Stimulated activated CD4-positive, alpha-beta T cell treated with anti-CD3 and anti-CD28 coated beads, TNF-alpha, amount 100 ng/mL, for 4 hours (primary cell): ENCODE measurements at regions not wholly inside any gene's neighbourhood (a gene's known extent, or its start where the extent isn't known, plus 50 kb on each side); places are given as distances from the start of the nearest gene placed in this dataset.

ENCODE experiments used
- DNase-seq, 3 experiments: peaks; one replicate each; pipeline ENCODE4 v3.0.0-alpha.2; 2020; ENCODE audit warnings: low read depth in 3 of 3

DNA sequence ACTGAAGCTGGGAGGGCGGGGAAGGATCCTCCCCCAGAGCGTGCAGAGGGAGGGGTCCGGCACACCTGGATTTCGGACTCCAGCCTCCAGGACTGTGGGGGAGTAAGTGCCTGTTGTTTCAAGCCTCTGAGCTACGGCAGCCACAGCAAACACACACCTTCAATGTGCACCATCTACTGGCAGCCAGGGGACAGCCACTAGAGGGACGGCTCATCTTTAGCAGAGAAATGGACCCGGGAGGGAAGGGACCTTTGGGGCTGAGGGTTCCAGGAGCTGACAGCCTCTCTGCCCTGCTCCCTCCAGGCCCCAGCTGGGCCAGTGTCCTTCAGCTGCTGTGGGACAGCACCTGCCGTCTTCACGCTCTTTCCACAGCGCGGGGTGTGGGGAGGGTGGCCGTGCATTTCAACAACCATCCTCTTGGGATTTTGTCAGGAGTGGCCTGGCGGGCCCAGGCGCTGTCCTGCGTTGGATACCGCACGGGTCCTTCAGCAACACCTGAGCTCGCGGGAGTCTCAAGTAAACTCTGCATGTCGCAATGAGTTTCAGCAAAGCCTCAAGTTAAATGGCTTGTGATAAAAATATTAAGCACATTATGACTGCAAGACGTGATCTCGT, 209.2 kb upstream of the C14orf180 start:
- DNase-seq = no peak

DNA sequence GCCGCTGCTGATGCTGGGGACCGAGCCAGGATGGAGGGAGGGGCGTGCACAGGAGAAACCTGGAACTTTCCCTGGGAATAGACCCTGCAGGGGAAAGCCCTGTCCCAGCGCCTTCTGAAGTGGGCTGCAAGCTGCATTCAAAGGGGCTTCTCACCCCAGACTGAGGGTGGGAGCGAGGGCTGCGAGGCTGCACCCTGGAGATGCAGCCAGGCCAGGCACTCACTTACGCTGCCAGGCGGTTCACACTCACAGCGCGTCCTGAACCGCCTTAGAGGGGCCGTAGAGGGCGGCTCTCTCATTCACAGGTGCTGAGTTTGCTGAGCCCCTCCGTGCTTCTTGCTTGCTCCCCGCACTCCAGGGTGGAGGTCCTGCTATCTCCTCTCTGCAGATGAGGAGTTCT, 208.5 kb upstream of the C14orf180 start:
- no peak for DNase-seq

DNA sequence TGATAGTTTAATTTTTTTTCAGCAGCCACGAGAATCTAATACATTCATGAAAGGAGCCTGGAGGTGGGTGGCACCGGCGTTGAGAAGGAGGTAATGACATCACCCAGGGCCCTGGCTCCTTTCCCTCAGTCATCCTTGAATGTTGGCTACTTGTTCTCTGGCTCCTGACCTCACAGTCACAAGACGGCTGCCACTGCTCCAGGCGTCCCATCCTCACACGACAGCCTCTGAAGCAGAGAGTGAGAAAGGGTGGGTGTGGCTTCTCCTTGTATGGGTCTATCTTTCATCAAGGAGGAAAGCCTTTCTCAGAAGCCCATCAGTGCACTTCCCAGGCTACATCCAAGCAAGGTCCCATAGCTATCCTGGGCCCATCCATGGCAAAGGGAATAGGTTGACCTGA, 207.6 kb upstream of the C14orf180 start:
- DNase-seq = no peak

DNA sequence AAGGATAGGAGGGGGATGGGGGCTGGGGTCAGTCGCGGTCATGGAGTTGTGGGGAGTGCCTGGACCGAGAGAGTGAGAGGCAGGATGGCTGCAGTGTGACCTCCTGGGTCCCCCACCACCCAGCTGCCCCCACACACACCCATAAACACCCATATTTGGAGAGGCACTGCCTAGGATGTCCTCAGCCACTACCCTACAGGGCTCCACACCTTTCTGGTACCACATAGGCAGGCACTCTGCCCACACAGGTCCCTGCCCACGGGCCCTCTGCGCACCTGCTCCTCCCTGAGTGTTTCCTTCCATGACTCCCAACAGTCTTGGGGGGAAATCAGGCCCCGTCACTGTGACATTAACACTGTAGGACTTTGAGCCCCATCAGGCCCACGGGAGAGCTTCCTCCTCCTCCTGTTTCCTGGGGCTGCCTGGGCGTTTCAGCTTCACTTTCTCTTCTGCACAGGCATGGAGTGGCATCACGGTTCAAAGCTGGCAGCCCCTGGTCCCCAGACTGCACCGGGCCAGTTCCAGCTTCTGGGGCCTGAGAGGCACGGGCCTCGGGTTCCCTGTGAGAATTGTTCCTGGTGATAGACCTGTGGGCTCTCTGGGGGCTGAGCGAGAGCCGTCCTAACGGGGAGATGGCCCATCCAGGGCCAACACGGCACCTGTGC, 207.0 kb upstream of the C14orf180 start:
- DNase-seq = no peak

DNA sequence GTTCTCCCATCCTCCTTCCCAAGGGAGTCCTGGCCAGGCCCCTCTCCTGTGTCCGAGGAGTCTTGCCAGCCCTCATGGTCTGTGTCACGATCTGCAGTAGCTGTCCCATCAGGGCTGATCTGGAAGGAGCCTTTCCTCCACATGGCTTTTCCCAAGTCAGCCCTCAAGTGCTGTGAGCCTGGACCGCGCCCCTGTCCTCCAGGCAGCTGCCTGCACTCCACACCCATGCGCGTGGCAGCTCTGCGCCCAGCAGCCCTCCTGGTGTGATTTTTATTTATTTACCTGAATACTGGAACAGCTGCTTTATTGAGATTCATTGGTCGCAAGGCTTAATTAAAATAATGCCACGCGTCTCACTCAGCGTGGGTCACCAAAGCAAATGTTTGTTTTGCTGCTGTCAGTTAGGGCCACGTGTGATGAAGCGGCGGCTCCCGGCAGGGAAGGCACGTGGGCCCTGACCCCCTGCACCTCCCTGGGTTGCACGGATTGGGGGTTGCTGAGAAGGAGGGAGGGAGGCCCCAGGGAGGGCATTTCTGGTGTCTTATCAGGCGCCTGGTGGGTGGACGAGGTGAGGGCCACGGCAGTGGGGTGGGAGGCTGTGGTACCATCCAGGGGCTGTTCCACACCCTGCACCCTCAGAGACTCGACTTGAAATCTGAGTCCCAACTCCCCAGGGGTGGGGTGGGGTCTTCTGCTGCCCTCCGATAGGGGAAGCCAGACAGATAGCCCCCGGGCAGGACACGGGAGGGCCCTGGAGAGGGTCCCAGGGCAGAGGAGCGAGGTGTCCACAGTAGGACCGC, 206.3 kb upstream of the C14orf180 start:
- no peak for DNase-seq

DNA sequence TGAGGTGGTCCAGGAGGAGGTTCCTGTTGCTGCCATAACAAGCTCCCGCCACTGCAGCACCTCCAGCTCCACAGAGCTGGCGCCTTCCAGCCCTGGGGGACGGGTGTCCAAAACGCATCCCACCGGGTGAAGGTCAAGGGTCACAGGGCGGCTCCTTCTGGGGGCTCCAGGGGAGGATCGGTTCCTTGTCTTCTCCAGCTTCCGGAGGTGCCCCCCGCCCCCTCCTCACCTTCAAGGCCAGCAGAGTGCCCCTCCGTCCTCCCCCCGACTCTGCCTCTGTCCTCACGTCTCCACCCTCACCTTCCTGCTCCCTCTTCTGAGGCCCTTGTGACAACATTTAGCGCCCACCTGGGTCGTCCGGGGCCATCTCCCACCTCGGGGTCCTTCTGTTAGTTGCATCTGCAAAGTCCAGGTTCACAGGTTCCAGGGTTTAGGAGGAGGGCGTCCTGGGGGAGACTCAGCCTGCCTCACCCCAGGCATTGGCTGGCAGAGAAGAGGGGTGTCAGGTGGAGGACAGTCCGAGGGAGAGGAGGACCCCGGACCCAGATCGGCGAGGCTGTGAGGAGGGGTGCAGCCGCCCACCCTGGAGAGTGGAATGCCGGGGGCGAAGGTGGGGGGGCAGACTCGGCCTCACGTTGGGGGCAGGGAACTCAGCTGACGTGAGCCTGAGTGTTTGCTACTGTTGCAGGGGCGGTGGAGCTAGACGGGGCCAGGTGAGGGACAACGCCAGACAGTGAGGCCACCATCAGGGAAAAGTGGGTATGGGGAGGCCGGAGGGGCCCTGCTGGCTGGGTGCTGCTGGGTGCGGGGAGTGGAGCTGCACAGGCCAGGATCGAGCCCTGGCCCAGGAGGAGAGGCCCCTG, 205.5 kb upstream of the C14orf180 start:
- DNase-seq = no peak

DNA sequence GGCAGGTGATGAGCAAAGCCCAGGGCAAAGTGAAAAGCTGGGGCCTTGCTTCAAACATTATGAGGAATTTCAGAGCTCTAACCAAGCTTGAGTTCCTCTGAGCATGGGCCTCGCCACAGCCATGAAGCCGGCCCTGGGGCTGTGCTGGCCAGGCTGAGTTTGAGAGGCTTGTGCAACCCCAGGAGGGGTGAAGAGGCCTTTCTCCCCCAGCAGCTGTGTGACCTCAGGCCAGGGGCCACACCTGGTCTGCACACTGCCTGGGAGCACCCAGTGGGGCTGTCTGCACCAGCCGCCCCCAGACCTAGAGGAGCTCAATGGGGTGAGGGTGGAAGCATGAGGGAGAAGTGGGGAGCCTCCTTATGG, 204.9 kb upstream of the C14orf180 start:
- DNase-seq = no peak

DNA sequence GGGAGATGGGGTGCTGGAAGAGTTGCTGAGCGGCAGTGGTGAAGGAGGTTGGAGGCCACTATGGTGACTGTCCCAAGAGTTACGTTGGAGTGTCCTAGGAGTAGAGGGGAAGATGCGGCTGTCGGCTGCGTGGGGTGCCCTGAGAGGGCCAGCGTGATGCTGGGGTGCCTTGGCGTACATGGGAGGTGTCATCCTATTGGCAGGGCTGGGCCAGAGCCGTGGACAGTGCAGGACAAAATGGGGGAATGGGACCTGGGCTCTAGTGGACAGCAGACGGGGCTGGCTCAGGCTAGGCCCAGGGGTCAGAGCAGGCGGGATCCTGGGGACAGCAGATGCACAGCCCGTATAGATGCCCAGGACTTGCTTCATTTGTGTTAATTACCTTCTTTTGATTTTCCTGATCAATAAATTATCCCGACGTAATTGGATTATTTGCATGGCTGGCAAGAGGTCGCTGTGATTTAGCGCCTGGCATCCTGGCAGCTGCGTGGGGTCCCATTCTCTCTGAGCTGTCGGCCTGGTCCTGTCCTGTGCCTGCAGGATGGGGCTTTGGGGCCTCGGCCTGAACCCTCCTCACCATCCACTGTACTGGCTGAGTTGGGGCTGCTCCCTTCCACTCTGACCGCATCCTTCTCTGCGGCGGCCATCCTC, 203.9 kb upstream of the C14orf180 start:
- no peak for DNase-seq

DNA sequence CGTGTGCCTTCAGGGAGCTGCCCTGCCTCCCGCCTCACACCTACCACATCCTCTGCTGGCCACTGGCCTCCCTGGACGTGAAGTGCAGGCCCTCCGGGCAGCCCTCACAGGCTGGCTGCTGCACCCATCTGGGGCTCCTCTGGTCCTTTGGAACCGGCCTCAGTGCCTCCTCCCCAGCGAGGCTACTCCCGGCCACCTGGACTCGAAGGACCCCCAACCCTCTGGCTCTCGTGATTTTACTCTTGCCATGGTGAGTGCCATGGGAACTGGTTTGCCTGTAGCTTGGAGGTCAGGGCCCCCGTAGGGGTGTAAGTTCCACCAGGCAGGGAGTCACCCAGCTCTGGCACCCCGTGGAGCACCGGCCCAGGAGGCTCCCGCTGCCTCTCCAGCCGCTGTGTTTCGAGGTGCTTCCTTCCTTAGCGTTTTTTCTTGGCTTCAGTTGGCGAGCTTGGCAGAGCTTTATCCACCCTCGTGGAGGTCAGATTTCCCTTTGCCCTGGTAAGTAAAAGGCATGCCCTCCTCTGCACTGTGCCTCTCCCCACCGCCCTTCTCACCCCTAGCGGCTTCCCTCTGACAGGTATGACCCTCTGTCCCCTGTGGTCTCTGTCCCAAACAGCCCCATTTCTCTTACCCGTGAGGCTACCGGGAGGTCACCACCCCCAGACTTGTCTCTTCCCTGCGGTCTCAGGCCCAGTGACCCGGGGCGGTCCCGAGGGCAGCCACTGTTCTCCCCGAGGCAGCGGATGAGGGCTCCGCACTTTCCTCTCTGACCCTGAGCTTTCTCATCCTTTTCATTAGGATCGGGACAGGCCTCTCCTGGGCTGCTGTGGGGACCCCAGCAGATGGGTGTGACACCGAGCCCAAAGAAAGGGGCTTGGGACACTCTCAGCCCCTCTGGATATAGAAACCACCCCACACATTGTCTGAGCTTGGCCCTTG, 203.1 kb upstream of the C14orf180 start:
- no peak for DNase-seq

DNA sequence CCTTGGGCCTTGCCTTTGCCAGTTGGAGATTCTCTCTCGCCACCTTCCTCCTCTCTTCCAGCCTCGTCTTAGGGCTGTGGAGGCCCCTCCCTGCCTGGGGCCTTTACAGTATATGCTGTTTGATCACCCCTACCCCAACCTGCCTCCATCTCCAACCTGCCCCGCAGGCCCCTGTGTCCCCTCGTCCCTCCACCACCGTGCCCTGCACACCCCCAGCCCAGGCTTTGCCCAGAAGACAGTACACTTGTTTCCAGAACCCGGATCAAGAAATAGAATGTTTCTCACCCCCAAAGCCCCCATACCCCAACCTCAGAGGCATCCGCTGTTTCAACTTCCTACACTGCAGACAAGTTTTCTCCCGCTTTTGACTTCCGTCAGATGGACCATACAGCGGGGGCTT, 202.3 kb upstream of the C14orf180 start:
- no peak for DNase-seq

DNA sequence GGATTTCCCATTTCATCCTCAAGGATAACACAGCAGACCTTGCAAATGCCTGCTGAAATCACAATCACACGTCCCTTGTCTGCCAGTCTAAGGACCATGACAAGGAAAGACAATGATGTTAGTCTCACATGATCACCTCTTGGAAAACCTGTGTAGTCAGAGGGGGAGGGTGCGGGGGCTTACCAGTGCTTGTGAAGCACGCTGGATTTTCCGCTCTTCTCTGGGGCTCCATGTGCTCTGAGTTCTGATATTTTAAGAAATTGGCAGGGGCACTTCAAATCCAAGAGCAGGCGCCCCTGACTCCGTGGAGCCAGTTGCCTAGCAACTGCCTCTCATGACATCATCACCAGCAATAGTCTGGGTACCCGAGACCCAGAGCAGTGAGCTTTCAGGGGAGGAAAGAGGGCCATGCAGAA, 200.9 kb upstream of the C14orf180 start:
- no peak for DNase-seq

DNA sequence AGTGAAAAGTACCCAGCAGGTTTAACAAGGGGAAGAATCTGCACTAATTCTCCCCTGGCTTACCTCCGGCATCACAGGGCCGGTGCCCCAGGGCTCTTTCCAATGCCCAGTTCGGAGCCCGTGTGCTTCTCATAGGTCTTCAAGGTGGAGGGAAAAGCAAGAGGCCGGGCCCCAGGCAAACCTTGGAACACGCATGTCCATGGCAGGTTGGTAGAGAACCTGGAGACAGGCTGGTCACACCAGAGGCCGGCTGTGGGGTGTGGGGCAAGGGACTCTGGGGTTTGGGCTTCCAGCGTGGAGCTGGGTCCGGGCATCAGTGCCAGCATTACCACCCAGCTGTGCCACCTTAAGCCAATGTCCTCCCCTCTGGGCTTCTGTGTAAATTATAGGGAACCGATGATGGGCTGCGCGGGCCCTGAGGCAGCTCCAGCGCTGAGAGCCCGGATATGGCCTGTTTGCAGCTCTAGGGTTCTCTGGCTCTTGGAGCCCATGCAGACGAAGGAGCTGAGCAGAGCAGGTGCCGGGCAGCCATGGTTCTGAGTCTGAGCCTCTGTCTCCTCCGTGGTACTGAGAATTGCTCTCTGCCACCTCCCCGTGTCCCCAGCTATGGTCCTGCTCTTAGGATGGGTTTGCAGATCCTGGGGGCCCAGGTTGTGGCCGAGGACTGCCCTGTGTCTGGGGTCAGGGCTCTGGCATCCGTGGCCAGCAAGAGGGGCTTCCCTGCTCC, 197.0 kb upstream of the C14orf180 start:
- DNase-seq = no peak

DNA sequence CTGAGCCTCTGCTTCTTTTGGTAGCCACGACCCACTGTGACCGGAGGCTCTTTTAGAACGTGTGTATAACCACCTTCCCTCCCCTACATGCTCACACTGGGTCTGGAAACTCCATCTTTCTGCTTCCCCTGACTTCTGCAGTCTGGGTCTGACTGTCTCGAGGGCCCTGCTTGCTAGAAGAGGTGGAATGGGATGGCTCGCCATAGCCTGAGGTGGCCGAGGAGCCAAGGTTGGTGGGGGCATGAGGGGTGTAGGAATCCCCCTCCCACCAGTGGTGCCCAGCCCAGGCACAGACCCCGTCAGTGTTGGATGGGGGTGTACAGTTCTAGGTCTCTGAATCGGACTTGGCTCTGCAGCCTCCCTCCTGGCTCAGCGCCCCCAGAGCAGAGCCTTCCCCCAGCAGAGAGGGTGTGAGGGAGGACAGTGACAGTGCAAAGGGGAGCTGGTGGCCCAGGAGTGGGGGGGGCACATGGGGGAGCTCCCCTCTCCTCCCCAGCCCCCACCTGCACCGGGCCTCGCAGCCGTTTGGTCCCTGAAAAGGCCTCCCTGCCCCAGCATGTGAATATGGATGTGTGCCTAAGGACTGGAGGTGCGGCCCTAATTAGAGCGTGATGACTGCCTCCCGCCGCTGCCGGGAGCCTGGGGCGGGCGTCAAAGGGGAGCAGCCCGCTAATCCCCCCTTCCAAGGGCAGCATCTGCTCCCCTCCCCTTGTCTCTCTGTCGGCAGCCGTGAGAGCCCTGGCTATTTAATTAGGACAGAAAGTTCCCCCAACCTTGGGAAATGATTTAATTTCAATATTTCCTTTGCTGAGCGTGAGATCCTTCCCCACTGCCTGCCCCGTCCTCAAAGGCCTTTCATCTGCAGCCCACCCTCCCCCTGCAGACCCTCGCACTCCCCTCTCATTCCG, 196.2 kb upstream of the C14orf180 start:
- no peak for DNase-seq

DNA sequence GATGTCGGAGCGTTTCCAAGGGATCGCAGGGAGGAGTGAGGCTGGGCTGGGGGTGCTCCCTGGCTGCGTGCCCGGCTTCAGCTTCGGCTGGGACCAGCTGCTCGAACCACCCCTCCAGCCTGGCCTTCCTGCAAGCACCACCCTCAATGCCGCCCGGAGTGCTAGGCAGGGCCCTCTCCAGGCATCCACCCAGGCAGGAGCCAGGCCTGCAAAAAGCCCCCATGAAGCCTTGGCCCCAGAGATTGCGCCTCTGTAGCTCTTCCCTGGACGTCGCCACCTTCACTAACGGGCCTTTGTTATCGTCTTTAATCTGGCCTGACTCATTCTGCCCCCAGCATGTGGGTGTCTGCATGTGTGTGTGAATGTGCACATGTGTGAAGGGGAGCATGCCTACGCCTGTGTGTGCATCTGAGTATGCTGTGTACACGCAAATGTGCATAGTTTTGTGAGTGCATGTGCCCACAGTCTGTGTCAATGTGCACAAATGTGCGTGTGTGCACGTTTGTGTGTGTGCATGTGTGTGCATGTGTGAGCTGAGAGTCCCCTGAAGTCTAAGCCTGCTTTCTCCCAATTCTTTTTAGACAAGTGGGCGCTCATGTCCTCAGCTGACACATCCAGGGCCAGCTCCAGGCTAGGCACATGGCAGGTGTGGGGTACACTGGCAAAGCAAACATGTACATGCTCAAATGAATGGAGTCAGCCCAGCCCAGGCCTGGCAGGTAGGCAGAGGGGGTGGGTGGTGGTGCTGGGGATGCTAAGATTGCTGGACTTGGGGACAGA, 195.4 kb upstream of the C14orf180 start:
- no peak for DNase-seq

DNA sequence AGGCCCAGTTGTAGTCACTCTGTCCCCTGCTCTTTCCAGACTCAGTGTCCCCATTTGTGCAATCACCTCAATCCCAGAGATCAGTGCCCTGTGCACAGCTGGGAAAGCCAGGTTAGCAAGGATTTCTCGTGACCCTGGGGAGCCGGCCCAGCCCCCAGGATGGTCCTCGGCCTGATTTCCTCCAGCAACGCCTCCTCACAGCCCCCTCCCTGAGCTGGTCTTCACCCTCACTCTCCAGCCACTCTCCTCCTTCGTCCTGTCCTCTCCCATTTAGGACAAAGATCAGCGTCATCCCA, 194.8 kb upstream of the C14orf180 start:
- DNase-seq = no peak

DNA sequence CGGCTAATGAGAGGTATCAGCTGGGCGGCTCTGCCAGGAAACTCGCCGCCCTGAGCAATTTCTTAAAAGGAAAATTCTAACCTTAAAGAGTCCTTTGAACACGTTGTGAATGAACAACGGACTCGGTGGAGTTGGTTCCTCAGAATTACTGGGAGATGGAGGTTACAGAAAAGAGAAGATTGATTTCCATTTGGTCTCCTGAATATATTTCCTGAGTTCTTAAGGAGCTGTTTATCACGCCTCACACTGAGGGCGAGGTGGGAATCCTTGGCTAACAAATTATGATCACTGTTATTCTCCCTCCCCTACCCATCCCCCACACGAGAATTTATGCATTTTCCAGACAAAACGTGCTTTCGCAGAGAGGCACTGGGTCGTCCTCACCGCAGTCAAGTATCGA, 194.5 kb upstream of the C14orf180 start:
- DNase-seq = no peak

DNA sequence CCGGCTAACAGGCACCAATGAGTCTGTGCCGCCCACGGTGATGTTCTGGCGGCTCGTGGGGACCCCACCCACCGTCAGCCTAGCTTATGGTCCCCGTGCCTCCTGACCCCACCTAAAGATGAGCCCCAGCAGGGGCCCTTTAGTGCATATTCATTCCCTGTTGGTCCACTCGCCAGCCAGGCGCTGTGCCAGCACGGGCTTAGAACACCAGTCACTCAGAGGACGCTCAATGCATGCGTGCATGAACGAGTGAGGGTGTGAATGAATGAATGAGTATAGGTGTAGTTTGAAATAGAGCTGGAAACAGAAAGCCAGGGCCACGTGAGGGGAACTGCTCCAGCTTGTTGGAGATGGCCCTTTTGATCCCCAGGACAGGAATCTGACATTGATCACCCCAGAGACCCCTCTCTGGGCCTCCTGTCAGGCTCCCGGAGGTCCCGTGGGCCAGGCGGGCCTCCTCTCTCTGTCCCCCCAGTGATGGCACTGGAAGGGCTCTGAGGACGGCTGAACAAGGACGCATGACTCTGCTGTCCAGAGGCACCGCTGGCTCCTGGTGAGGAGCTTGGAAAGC, 193.9 kb upstream of the C14orf180 start:
- DNase-seq = no peak
